Peyer's patch (tissue), 4 donors: ENCODE measurements at regions not wholly inside any gene's neighbourhood (a gene's known extent, or its start where the extent isn't known, plus 50 kb on each side); places are given as distances from the start of the nearest gene placed in this dataset.

ENCODE experiments used
- CTCF ChIP-seq, 6 experiments: fragments of 450-650 bp in 4 of 6; fragments of 200-600 bp in 2 of 6; sonication (generic) in 1 of 6; IDR thresholded peaks; one replicate each; pipeline ENCODE4 v1.5.1; 2017 to 2019; ENCODE audit warnings: antibody characterized with exemption in 6 of 6, mild to moderate bottlenecking in 3 of 6, moderate library complexity in 1 of 6
- POLR2A ChIP-seq, 2 donors: fragments of 450-650 bp; IDR thresholded peaks; one replicate each; pipeline ENCODE4 v1.5.1; 2017; ENCODE audit warnings: antibody characterized with exemption in 2 of 2, mild to moderate bottlenecking in 2 of 2, moderate library complexity in 2 of 2

GRCh38 chr4:20577702-20578101 is 122.6 kb upstream of the PACRGL start:
- TF ChIP-seq CTCF (IDR thresholded peaks at IDR 0.05) (no peak), POLR2A (IDR thresholded peaks at IDR 0.05) (no peak)
